H1 (cell line): ENCODE measurements at regions not wholly inside any gene's neighbourhood (a gene's known extent, or its start where the extent isn't known, plus 50 kb on each side); places are given as distances from the start of the nearest gene placed in this dataset.

Experiments used
- CTCF ChIP-seq, 3 experiments: IDR thresholded peaks; 1 replicate in 2 of 3; 2 replicates in 1 of 3; pipeline versions ENCODE4 v1.5.1 to v1.6.1; 2011; ENCODE audit warnings: low read length in 3 of 3, mild to moderate bottlenecking in 3 of 3, inconsistent platforms in 2 of 3, low read depth in 1 of 3, moderate library complexity in 1 of 3; ENCODE audit not compliant: insufficient read depth in 1 of 3; ENCODE audit errors: control extremely low read depth in 1 of 3
- EZH2 ChIP-seq: fragments of 200-600 bp; sonication (generic); IDR thresholded peaks from 2 replicates; pipeline ENCODE4 v1.7.1; 2012; ENCODE audit warnings: low read depth, mild to moderate bottlenecking, moderate library complexity, low read length, inconsistent platforms; ENCODE audit not compliant: severe bottlenecking
- RNF2 ChIP-seq: fragments of 200-900, 300-1000 bp; sonication (generic); IDR thresholded peaks from 2 replicates; pipeline ENCODE4 v1.7.1; 2016; ENCODE audit warnings: borderline replicate concordance, low read depth, mild to moderate bottlenecking, antibody characterized with exemption, low read length; ENCODE audit not compliant: poor library complexity, severe bottlenecking; ENCODE audit errors: missing control alignments

GRCh38 chr7:130985361-130985760 lies 251.4 kb upstream of the KLF14 start:
- TF ChIP-seq CTCF (IDR thresholded peaks at IDR 0.05; ENCODE audit: control extremely low read depth in 1 of 3, insufficient read depth in 1 of 3, low read depth in 1 of 3, low read length in 3 of 3) (no peak), RNF2 (no peak), EZH2 (no peak)
